IMR-90 (cell line): ENCODE measurements at regions not wholly inside any gene's neighbourhood (a gene's known extent, or its start where the extent isn't known, plus 50 kb on each side); places are given as distances from the start of the nearest gene placed in this dataset.

Source experiments
- CEBPB ChIP-seq: IDR thresholded peaks from 2 replicates; pipeline ENCODE4 v1.6.1; 2012; ENCODE audit warnings: low read depth, low read length, improper control_type of control experiment
- CTCF ChIP-seq: conservative IDR thresholded peaks from 2 replicates; pipeline ENCODE4 v1.5.1; 2012; ENCODE audit warnings: mild to moderate bottlenecking, low read depth, low read length, improper control_type of control experiment
- MAZ ChIP-seq: IDR thresholded peaks from 2 replicates; pipeline ENCODE4 v1.6.1; 2012; ENCODE audit warnings: low read depth, mild to moderate bottlenecking, low read length, improper control_type of control experiment, moderate library complexity, borderline replicate concordance
- NFE2L2 ChIP-seq: fragments of 150-350 bp; IDR thresholded peaks from 2 replicates; pipeline ENCODE4 v1.6.1; 2016; ENCODE audit warnings: low read depth, mild to moderate bottlenecking, low read length
- POLR2A ChIP-seq: IDR thresholded peaks from 2 replicates; pipeline ENCODE4 v1.6.1; 2012; ENCODE audit warnings: mild to moderate bottlenecking, low read depth, low read length

DNA sequence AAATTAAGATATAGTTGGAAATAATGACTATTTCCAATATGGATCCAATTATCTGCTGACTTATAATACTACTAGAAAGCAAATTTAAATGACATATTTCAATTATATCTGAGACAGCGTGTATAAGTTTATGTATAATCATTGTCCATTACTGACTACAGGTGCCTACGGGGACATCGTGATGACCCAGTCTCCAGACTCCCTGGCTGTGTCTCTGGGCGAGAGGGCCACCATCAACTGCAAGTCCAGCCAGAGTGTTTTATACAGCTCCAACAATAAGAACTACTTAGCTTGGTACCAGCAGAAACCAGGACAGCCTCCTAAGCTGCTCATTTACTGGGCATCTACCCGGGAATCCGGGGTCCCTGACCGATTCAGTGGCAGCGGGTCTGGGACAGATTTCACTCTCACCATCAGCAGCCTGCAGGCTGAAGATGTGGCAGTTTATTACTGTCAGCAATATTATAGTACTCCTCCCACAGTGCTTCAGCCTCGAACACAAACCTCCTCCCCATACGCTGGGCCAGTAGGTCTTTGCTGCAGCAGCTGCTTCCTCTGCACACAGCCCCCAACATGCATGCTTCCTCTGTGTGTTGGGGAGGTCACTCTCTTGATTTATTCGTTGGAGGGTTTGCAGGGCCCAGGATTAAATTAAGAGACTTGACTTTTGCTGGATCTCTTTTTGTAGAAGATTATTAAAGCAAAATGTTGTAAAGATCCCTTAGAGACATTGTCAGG, 194.4 kb downstream of the RPIA start:
- no peak for TF ChIP-seq POLR2A
- TF ChIP-seq MAZ, result no peak
- TF ChIP-seq CEBPB, result no peak
- no peak for TF ChIP-seq CTCF
- TF ChIP-seq NFE2L2, result no peak
